H1 (cell line): ENCODE measurements at regions not wholly inside any gene's neighbourhood (a gene's known extent, or its start where the extent isn't known, plus 50 kb on each side); places are given as distances from the start of the nearest gene placed in this dataset.

Experiments
- NANOG ChIP-seq: IDR thresholded peaks from 2 replicates; pipeline ENCODE4 v1.6.1; 2011; ENCODE audit warnings: low read length, low read depth, mild to moderate bottlenecking, inconsistent platforms; ENCODE audit not compliant: insufficient read depth, poor library complexity, severe bottlenecking
- TAF1 ChIP-seq: IDR thresholded peaks from 2 replicates; pipeline ENCODE4 v1.6.1; 2011; ENCODE audit warnings: mild to moderate bottlenecking, low read depth, low read length
- TEAD4 ChIP-seq: IDR thresholded peaks from 2 replicates; pipeline ENCODE4 v1.6.1; 2012; ENCODE audit warnings: low read depth, low read length, inconsistent platforms, mixed read lengths
- YY1 ChIP-seq: IDR thresholded peaks from 2 replicates; pipeline ENCODE4 v1.6.1; 2011; ENCODE audit warnings: low read depth, mild to moderate bottlenecking, low read length
- TF ChIP-seq, protein P1 (sequence below): IDR thresholded peaks from 2 replicates; pipeline ENCODE4 v1.6.1; 2011; ENCODE audit warnings: low read depth, mild to moderate bottlenecking, low read length; ENCODE audit not compliant: insufficient read depth

DNA sequence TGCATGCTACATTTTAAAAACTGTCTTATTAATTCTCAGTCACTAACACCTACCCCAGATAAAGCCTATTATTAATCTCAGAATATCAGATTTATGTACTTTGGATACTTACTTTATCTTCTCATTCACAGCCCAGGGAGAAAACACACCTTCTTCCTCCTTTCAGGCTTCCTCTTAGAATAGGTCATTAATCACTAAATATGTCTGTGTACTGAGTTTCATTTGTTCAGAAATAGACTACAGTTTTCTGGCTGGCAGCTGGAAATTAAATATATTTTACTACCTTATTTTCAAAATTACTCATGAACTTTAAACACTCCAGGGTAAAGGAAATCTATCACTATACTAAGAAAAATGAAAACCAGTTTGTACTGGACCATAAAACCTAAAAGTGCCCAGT, 147.7 kb upstream of the DST start (continued):
- TF ChIP-seq, protein P1, sequence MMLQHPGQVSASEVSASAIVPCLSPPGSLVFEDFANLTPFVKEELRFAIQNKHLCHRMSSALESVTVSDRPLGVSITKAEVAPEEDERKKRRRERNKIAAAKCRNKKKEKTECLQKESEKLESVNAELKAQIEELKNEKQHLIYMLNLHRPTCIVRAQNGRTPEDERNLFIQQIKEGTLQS = no peak
- TF ChIP-seq NANOG (no peak), TEAD4 (no peak), TAF1 (no peak), YY1 (no peak)
